ENCODE measurements at regions not wholly inside any gene's neighbourhood (a gene's known extent, or its start where the extent isn't known, plus 50 kb on each side); places are given as distances from the start of the nearest gene placed in this dataset.

- Histone ChIP-seq H3K27ac (no peak overlapping the region), H3K4me3 (no peak overlapping the region)
- no peak for TF ChIP-seq CTCF (IDR thresholded peaks at IDR 0.05)
- no peak for TF ChIP-seq POLR2A (IDR thresholded peaks at IDR 0.05)
Measured at GRCh38 chr15:89035658-89036057, 52.6 kb upstream of the ABHD2 start.

GRCh38 chr15:89038146-89038545 lies 50.1 kb upstream of the ABHD2 start:
- Histone ChIP-seq H3K27me3 (no peaks in the 10 kb centered on the region), H3K9me3 (no peaks in the 10 kb centered on the region), H3K27ac (no peak overlapping the region), H3K36me3 (no peaks in the 10 kb centered on the region), H3K4me3 (no peak overlapping the region), H3K4me1 (no peaks in the 10 kb centered on the region)
- DNase-seq, result no peak
- no peak for TF ChIP-seq CTCF (IDR thresholded peaks at IDR 0.05)
- TF ChIP-seq POLR2A (IDR thresholded peaks at IDR 0.05), result no peak

More at GRCh38 chr15:89035658-89036057, 52.6 kb upstream of the ABHD2 start:
- no peaks in the 10 kb centered on the region for H3K27me3 ChIP-seq
- H3K4me1 ChIP-seq, result no peaks in the 10 kb centered on the region
- no peak for DNase-seq
- H3K36me3 ChIP-seq, result no peaks in the 10 kb centered on the region
- no peaks in the 10 kb centered on the region for H3K9me3 ChIP-seq

Measured in Peyer's patch (tissue), 4 donors.